HG02642 (cell line): ENCODE measurements at regions not wholly inside any gene's neighbourhood (a gene's known extent, or its start where the extent isn't known, plus 50 kb on each side); places are given as distances from the start of the nearest gene placed in this dataset.
"Not testable (repeated sequence)": the region's sequence is repeated elsewhere in the genome, so short reads cannot be mapped to it uniquely, and the experiment has no call there.

ENCODE experiments used
- ATAC-seq: cut with Tn5 transposase; IDR thresholded peaks from one replicate; pipeline ENCODE4 v1.9.1; 2021; ENCODE audit warnings: mild to moderate bottlenecking; ENCODE audit not compliant: unreplicated experiment, poor library complexity

DNA sequence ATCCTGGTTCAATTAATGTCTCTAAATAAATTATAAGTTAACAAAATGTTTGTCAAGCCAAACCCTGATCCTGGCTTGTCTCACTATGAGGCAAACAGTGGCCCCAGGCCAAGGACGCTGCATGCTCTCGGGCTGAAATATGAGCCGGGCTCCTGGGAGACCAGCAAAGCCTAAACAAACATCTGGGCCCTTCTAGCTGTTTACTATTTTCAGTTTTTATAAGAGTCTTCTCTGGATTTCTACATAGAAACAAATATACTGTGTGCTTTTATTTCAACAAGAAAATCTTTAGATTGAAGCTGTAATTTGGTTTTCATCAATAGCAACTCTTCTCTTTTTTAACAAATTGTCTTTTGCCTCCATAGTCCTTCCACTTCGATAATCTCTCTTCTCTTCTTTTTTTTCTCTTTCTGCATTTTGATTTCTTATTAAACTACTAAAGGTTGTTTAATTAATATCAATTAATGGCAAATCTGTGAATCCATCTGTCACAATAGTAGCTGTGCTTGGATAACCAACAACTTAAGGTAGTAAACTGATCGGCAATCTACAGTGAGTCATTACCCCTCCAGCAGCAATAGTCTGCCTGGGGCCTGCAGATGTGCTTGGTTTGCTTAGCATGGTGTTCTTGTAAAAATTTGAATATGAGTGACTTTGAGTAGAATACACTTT, 83.3 kb upstream of the DNAJC1 start:
- no peak for ATAC-seq

DNA sequence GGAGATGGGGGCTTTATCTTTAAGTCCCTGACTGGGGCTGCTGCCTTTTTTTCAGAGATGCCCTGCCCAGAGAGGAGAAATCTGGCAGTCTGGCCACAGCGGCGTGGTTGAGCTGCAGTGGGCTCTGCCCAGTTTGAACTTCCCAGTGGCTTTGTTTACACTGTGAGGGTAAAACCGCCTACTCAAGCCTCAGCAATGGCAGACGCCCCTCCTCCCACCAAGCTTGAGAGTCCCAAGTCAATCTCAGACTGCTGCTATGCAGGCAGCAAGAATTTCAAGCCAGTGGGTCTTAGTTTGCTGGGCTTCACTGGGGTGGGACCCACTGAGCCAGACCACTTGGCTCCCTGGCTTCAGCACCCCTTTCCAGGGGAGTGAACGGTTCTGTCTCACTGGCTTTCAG, 76.4 kb upstream of the DNAJC1 start:
- ATAC-seq = not testable (repeated sequence)

DNA sequence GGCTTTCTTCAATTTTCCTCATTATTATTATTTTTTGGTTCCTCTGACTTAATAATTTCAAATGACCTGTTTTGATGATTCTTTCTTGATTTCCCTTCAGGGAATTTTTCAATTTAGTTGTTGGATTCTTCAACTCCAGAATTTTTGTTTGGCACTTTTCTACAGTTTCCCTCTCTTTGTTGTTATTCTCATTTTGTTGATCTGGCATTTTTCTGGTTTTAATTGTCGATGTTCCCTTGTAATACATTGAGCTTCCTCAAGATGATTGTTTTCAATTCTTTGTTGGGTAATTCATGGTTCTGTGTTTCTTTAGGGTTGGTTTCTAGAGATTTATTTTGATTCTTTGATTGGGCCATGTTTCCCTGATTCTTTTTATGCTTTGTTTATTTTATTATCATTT, 67.8 kb upstream of the DNAJC1 start:
- ATAC-seq = no peak

DNA sequence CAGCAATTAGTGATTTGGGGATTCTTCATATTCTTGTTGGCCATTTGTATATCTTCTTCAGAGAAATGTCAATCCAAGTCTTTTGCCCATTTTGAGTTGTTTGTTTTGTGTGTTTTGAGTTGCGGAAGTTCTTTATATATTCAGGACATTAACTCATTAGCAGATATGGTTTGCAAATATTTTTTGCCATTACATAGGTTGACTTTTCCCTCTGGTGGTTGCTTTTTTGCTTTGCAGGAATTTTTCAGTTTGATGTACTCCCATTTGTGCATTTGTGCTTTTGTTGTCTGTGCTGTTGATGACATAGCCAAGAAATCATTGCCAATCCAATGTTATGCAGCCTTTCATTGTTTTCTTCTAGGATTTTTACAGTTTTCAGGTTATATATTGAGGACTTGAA, 63.6 kb upstream of the DNAJC1 start:
- no peak for ATAC-seq

DNA sequence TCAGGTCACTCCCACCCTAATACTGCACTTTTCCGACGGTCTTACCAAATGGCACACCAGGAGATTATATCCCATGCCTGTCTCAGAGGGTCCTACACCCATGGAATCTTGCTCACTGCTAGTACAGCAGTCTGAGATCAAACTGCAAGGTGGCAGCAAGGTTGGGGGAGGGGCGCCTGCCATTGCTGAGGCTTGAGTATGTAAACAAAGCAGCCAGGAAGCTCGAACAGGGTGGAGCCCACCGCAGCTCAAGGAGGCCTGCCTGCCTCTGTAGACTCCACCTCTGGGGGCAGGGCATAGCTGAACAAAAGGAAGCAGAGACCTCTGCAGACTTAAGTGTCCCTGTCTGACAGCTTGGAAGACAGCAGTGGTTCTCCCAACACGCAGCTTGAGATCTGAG, 57.5 kb upstream of the DNAJC1 start:
- ATAC-seq = not testable (repeated sequence)

DNA sequence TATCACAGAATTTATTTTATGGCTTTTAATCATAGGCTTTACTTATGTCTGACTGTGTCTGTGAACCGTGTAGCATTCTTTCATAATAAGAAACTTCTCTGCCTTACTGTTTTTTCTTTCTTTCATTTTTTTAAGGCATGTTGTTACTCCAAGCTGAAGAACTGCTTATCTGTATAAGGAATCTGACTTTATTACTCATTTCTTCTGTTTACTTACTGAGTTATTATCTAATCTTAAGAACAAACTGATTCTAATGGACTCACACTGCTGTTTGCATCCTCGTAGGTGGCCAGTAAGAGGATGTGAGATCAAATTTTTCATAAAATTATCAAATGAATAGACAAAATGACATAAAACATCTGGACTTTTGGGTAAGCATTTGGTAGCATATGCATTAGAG, 54.7 kb upstream of the DNAJC1 start:
- no peak for ATAC-seq

DNA sequence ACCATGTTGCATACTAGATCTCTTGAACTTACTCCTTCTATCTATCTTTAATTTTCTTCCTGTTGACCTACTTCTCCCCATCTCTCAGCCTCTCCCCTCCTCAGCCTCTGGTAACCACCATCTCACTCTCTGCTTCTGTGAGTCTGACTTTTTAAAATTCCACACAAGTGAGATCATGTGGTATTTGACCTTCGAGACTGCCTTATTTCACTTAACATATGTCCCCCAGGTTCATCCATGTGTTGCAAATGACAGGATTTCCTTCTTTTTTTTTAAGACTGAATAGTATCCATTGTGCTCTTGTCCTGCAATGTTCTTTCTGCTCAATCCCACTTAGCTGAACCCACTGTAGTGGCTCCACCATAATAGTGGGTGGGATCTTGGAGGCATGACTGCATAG, 51.4 kb upstream of the DNAJC1 start:
- ATAC-seq = no peak
